ENCODE measurements at regions not wholly inside any gene's neighbourhood (a gene's known extent, or its start where the extent isn't known, plus 50 kb on each side); places are given as distances from the start of the nearest gene placed in this dataset.

DNA sequence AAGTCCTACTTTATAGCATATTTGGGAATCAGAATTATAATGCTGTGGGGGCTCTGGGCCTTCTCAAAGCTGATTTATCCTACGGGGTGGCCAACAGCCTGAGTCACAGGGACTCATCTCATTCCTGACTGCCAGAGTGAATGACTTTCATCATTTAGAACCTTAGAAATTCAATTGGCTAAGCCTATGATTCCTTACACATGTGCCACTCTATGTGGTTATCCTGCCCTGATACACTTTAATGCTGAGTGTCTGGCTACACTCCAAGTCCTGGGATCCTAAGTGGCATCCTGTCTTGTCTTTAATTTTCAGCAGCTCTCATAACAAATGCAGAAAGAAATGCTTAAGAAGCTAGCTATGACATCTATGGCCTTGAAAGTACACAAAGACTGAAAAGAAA lies 75.2 kb upstream of the FREM1 start:
- H3K4me2 ChIP-seq (ENCODE audit: insufficient read depth, low read length), result no peak overlapping the region
- no peaks in the 10 kb centered on the region for H3K4me1 ChIP-seq (replicated peaks in 1 of 2; ENCODE audit: control insufficient read depth in 2 of 2, insufficient read depth in 2 of 2, low read length in 2 of 2)
- no peaks in the 10 kb centered on the region for H3K9me1 ChIP-seq (ENCODE audit: control insufficient read depth, insufficient read depth, low read length)
- no peaks in the 10 kb centered on the region for H3K36me3 ChIP-seq (ENCODE audit: control insufficient read depth, insufficient read depth, low read length)
- H4K20me1 ChIP-seq (replicated peaks; ENCODE audit: control insufficient read depth, insufficient read depth, low read length), result no peaks in the 10 kb centered on the region
- no peak overlapping the region for H2AFZ ChIP-seq (ENCODE audit: low read depth, low read length)
- intact Hi-C loops (cut with micrococcal nuclease) (no loop called here), in situ Hi-C loops (cut with MboI) (no loop called here)
- ATAC-seq, result no peak
- ChIA-PET POLR2A (interaction anchor here (1.3 kb wide), 1 partner anchor 10 kb away, joined by 4 read pairs; no protein-coding TSS in a partner anchor), CTCF (ENCODE audit: low intra/inter-chr PET ratio) (no interaction called here)
- H3K27me3 ChIP-seq (ENCODE audit: control insufficient read depth in 2 of 2, insufficient read depth in 2 of 2, low read length in 2 of 2), result no peaks in the 10 kb centered on the region
- H3K27ac ChIP-seq (ENCODE audit: extremely low read depth, low read depth, low read length), result no peak overlapping the region
- FAIRE-seq, result no peak
- H3K4me3 ChIP-seq, result no peak overlapping the region
- no peaks in the 10 kb centered on the region for H3K9me3 ChIP-seq (replicated peaks; ENCODE audit: control insufficient read depth, insufficient read depth, low read depth, low read length)
- DNase-seq (ENCODE audit: extremely low read depth in 1 of 4, low spot score in 3 of 4), result no peak
- BruUV-seq (replicated peaks), result no TSS peak
- H3K79me2 ChIP-seq (ENCODE audit: control insufficient read depth, insufficient read depth, low read length), result no peaks in the 10 kb centered on the region
- H3K9ac ChIP-seq (ENCODE audit: insufficient read depth in 1 of 2, low read depth in 2 of 2, low read length in 2 of 2), result no peak overlapping the region
- 100% methylated on average over 1 of the region's 1 CpG for WGBS (ENCODE audit: insufficient coverage, low coverage, missing lambda C conversion rate)
- no peak for TF ChIP-seq ZNF184 (CRISPR knock-in tag; IDR thresholded peaks at IDR 0.05)
- TF ChIP-seq GABPB1 (CRISPR knock-in tag; IDR thresholded peaks at IDR 0.05), result no peak
- TF ChIP-seq, protein P1, sequence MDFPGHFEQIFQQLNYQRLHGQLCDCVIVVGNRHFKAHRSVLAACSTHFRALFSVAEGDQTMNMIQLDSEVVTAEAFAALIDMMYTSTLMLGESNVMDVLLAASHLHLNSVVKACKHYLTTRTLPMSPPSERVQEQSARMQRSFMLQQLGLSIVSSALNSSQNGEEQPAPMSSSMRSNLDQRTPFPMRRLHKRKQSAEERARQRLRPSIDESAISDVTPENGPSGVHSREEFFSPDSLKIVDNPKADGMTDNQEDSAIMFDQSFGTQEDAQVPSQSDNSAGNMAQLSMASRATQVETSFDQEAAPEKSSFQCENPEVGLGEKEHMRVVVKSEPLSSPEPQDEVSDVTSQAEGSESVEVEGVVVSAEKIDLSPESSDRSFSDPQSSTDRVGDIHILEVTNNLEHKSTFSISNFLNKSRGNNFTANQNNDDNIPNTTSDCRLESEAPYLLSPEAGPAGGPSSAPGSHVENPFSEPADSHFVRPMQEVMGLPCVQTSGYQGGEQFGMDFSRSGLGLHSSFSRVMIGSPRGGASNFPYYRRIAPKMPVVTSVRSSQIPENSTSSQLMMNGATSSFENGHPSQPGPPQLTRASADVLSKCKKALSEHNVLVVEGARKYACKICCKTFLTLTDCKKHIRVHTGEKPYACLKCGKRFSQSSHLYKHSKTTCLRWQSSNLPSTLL (IDR thresholded peaks at IDR 0.05), result no peak
- no peak for TF ChIP-seq BRD9 (IDR thresholded peaks at IDR 0.05; ENCODE audit: low read depth, partially characterized antibody)
- TF ChIP-seq HNRNPLL (IDR thresholded peaks at IDR 0.05; ENCODE audit: low read depth, low read length, poor library complexity, severe bottlenecking), result no peak
- no peak for TF ChIP-seq MAFG (tag; conservative IDR thresholded peaks at IDR 0.05)
- TF ChIP-seq ESRRA (IDR thresholded peaks at IDR 0.05; ENCODE audit: borderline replicate concordance, low read depth), result no peak
- TF ChIP-seq, protein P2, sequence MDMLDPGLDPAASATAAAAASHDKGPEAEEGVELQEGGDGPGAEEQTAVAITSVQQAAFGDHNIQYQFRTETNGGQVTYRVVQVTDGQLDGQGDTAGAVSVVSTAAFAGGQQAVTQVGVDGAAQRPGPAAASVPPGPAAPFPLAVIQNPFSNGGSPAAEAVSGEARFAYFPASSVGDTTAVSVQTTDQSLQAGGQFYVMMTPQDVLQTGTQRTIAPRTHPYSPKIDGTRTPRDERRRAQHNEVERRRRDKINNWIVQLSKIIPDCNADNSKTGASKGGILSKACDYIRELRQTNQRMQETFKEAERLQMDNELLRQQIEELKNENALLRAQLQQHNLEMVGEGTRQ (CRISPR knock-in tag; IDR thresholded peaks at IDR 0.05), result no peak
- TF ChIP-seq FOXK1 (CRISPR knock-in tag; IDR thresholded peaks at IDR 0.05; ENCODE audit: borderline replicate concordance), result no peak
- TF ChIP-seq, protein P3, sequence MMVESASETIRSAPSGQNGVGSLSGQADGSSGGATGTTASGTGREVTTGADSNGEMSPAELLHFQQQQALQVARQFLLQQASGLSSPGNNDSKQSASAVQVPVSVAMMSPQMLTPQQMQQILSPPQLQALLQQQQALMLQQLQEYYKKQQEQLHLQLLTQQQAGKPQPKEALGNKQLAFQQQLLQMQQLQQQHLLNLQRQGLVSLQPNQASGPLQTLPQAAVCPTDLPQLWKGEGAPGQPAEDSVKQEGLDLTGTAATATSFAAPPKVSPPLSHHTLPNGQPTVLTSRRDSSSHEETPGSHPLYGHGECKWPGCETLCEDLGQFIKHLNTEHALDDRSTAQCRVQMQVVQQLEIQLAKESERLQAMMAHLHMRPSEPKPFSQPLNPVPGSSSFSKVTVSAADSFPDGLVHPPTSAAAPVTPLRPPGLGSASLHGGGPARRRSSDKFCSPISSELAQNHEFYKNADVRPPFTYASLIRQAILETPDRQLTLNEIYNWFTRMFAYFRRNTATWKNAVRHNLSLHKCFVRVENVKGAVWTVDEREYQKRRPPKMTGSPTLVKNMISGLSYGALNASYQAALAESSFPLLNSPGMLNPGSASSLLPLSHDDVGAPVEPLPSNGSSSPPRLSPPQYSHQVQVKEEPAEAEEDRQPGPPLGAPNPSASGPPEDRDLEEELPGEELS (CRISPR knock-in tag; IDR thresholded peaks at IDR 0.05; ENCODE audit: borderline replicate concordance), result no peak
- TF ChIP-seq ATF7 (IDR thresholded peaks at IDR 0.05), result no peak
- TF ChIP-seq TAF7 (tag; IDR thresholded peaks at IDR 0.05), result no peak
- no peak for TF ChIP-seq SMAD1 (IDR thresholded peaks at IDR 0.05; ENCODE audit: low read depth, low read length, partially characterized antibody)
- TF ChIP-seq, protein P4, sequence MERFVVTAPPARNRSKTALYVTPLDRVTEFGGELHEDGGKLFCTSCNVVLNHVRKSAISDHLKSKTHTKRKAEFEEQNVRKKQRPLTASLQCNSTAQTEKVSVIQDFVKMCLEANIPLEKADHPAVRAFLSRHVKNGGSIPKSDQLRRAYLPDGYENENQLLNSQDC (CRISPR knock-in tag; IDR thresholded peaks at IDR 0.05), result no peak
- no peak for TF ChIP-seq HDAC6 (IDR thresholded peaks at IDR 0.05; ENCODE audit: low read depth, low read length)
- TF ChIP-seq TSC22D4 (tag; IDR thresholded peaks at IDR 0.05), result no peak

All from K562 (cell line).